Midbrain (tissue), 1 donor: ENCODE measurements at regions not wholly inside any gene's neighbourhood (a gene's known extent, or its start where the extent isn't known, plus 50 kb on each side); places are given as distances from the start of the nearest gene placed in this dataset.

Experiments used
- DNase-seq: peaks from one replicate; lab custom pipeline; 2025; lab: John Stamatoyannopoulos, UW

DNA sequence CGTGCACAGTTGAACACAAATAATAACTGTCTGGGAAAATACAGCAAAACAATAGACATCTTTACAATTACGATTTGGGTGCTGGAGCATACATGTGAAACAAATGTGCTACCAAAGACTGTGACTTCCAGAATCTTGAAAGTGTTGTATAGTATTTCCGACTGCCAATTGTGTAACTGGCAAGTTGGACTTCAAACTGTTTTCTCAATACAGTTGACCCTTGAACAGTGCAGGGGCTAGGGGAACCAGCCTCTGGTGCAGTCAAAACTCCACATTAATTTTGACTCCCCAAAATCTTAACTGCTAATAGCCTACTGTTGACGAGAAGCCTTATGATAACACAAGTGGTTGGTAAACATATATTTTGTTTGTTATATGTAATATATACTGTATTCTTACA is 904.2 kb downstream of the EPHA3 start:
- no peak for DNase-seq

DNA sequence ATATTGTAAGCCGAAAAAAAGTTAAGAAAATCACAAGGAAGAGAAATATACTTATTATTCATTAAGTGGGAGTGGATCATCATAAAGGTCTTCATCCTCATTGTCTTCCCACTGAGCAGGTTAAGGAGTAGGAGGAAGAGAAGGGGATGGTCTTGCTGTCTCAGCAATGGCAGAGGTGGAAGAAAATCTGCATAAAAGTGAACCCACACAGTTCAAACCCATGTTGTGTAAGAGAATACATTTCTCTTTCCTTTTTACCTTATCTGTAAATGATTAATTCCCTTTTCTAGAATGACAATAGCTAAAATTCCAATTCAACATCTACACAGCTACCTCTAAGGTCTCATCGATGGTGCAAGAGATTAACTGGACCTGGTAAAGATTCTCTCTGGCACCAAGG is 904.6 kb downstream of the EPHA3 start:
- DNase-seq, result no peak

DNA sequence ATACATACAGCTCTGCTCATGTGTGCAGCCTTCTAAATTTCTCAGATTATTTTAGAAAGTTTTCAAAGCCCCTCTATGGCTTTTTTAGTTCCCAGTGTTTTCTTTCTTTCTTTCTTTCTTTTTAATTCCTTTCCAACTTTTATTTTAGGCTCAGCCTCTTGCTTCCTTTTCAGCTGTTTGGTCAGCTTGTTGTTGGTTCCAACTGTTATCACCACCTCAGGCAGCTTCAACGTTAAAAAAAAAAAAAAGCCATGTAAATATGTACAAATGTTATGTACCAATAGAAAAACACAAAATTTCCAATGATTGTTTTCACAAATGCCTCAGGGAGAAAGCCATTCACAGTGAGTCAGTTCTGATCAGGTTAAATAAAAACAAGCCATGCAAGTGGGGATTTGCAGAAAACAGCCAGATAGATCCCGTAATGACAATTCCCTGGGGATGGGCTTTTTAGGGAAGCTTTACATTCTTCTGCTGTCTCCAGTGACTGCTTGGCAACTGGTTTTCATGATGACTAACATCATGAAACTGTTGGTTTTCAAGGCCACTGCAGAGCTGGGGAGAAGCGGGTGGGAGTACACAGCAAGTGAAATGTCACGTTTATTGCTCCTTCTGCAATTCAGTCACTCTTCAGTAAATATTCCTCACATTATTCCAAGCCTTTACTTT is 908.4 kb downstream of the EPHA3 start:
- DNase-seq, result no peak

DNA sequence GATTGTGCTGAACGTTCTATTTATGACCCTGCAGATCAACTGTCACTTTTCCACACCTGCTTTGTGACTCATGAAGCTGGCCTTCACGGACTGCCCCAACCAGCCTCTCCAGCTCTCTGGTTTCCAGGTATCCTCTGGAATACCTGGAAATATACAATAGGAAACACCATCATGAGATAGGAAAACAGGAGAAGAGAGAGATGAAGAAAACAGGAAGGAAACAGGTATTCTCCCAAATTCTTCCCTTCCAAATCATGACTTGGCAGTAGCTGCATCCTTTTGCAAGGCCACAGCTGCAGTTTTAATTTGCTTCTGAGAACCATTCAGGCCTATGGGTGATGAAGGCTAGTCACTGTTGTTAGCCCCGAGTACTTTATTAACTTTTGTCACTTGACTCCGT is 909.1 kb downstream of the EPHA3 start:
- no peak for DNase-seq

DNA sequence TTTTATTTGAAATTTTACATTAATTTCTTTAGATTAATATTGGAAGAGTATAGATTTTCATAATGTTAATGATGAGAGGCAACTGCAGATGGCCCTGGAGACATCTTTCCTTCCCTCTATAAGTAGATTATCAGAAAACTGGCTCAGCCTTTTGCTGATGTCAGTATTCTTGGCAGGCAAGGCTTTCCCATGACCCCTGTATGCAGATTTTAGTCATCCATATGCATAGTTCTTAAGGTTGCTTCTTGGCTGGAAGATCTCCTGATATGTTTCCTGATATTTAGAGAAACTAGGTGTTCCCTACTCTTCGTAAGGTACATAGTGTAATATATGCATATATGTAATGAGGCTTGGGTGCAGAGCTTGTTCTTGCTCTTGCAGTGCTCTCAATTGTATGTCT is 911.4 kb downstream of the EPHA3 start:
- no peak for DNase-seq

DNA sequence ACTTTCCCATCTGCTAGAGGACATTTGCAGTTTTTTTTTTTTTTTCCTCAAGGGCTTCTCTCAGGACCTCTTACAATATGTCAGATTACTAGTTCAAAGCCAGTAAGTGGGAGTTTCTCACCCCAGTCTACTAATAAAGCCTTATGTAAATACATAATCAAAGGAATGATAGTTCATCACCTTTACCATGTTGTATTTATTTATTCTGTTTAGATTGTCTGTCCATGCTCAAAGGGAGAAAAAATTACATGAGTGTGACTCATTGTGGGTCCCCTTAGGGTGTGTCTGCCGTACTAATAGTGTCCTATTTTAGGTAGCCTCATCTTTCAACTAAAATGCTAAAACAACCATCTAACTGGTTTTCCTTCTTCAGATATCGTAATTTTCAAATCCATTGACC is 917.6 kb downstream of the EPHA3 start:
- no peak for DNase-seq

DNA sequence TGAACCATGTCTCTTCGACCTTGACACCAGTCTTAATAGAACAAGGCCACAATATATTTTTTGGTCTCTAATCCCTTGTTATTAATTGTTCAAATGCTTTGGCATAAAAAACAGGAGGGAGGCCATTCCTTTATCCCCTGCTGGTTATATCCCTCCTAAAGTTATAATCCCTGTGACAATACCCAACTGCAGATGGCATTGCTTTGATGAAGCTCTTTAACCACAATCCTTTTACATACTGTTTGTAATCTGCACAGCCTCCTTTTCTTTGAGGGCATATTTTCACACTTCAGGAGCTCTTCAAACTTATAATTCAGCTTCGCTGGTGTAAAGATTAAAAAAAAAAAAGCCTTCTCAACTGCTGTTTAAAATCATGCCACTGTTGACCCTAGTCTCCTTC is 919.0 kb downstream of the EPHA3 start:
- DNase-seq, result no peak

DNA sequence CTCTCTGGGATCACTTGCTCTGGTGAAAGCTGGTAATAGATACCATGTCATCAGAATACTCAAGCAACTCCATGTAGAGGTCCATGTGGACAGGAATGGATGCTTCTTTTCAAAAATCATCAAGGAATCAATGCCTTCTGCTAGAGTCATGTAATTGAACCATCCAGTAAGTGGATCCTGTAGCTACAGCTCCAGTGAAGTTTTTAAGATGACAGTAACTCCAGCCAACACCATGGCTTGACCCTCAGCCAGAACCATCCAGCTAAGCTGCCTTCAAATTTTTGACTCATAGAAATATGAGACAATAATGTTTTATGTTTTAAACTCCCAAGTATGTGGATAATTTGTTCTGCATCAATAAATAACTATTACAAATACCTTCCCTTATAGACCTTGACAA is 923.7 kb downstream of the EPHA3 start:
- DNase-seq, result no peak

DNA sequence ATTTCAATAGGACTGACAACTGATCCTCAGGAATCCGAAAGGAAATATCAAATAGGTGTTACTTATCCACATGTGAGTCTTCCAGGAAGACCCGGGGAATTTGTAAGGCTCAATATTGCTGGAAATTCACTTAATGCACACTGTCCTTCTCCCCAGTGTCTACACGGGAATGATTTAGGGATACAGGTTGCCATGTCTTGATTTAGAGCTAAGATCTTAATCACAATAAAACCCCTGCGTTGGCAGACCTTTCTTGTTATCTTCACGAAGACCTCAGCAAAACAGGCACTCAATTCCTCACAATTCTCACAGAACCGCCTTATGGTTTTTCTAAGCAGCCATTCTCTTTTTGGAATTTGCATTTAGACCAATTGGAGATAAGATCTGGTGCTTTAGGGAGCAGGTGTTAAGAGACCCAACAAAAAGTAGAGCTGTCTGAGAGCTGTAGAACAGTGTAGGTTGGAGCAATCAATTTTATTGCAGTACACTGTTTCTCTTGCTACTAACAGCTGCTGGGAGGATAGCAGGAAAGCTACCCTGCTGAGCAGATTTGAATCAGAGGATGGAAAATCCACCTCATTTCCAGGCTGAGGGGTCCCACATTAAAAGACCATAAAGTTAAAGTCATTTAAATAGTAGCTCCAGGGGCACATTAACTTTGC is 925.7 kb downstream of the EPHA3 start:
- DNase-seq, result no peak

DNA sequence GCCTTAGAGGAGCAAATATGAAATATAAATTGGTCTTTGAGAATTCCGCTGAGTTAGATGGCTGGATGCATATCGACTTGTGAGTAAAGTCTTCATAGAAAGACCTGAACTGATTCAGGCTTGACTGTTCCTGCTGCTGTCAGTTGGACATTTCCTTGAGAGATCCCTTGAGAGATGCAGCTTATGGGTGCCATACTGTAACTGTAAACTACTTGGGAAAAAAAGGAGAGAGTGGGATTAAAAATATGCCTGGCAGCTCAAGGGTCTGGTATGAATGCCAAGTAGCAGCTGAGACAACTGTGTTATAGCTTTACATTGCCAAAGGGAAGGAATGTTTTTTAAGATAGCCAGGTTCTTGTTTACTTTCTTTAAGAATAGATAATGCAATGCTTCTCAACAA is 926.6 kb downstream of the EPHA3 start:
- no peak for DNase-seq

DNA sequence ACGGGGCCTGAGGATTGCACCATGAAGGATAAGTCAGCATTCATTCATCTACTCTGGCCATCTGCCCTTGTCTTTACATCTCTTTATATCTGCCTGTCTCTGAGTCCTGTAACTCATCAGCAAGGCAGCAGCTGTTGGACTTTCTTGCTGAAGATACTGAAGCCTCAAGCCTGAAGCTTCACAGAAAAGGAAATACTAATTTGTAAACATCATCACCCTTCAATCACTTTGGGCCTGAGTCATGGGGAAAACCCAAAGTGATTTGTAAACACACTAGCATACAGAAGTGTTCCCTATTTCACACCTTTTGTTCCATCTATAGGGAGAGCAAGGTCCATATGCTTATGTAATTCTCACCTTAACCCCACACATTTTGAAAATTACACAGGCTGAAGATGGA is 928.2 kb downstream of the EPHA3 start:
- no peak for DNase-seq

DNA sequence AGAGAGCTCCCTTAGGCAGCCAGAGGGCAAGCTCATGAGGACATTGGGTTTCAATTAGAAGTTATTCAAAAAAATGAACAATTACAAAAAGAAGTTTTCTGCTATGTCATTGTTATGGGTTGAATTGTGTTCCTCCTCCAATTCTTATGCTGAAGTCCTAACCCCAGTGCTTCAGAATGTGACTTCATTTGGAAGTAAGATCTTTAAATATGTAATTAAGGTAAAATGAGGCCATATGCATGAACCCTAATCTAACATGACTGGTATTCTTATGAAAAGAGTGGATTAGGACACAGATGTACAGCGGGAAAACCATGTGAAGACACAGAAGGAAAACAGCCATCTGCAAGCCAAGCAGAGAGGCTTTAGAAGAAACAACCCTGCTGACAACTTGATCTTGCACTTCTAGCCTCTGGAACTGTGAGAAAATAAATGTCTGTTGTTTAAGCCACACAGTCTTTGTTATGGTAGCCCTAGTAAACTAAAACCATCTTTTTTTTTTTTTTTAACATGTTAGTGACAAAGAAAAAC is 929.6 kb downstream of the EPHA3 start:
- DNase-seq, result no peak

DNA sequence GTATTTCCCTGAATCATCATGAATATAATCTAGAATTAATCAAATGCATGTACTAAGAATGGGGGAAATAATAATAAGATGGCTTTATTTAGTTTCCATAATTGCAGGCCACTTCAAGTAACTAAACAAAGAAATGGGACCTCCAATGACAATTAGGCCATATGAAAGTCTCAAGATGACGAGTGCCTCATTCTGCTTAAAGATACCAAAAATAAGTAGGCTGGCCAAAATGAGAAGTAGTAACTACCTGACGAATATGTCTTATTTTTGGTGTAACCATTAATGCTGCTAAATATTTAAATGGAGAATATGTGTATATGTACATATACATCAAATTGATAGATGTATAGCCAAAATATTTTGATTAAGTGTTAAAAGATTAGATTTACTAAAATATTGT is 932.6 kb downstream of the EPHA3 start:
- no peak for DNase-seq

DNA sequence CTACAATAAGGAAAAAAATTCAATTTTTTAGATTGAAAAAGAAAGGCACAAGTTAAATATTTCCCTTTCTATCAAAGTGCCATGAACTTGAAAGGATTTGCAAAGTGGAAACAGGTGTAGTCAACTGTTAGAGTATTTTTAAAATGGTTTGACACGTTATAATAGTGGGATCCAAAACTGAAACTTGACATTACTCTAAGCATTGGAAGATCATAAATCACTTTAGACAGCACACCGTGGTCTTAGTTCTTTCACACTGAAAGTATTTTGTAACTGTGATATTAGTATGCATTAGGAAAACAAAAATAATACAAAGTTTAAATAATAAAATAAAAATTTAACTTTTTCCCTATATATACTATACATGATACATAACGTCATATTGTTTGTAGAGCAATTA is 933.1 kb downstream of the EPHA3 start:
- no peak for DNase-seq

DNA sequence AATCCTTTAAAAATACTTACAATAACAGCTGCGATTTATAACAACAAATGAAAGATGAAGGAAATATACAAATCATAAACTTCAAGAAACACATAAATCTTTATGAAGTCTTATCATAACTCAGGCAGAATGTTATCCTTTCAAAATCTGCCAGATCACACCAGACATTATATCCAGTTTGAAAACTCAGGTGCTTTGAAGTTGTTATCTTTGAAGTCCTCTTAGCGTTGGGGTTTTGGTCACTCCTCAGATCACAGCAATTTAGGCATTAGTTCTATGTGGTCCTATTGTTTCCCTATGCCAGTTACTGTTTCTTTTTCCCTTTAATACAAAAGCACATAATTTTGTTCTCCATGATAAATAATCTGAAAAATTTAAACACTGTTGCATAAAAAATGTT is 934.6 kb downstream of the EPHA3 start:
- DNase-seq, result no peak

DNA sequence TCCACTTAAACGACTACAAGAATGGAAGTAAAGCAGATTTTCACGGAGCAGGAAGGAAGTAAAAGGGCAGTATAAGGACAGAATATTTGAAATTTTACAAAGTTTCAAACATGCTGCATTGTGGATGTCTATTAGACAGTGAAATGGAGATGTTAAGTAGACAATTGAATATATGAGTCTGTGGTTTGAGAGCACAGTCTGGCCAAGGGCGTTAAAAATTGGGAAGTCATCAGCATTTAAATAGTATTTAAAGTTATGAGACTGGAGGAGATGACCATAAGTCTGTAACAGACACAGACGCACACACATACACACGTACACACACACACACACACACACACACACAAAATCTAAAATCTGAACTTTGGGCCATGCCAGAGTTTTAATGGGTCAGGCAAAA is 935.9 kb downstream of the EPHA3 start:
- DNase-seq, result no peak

DNA sequence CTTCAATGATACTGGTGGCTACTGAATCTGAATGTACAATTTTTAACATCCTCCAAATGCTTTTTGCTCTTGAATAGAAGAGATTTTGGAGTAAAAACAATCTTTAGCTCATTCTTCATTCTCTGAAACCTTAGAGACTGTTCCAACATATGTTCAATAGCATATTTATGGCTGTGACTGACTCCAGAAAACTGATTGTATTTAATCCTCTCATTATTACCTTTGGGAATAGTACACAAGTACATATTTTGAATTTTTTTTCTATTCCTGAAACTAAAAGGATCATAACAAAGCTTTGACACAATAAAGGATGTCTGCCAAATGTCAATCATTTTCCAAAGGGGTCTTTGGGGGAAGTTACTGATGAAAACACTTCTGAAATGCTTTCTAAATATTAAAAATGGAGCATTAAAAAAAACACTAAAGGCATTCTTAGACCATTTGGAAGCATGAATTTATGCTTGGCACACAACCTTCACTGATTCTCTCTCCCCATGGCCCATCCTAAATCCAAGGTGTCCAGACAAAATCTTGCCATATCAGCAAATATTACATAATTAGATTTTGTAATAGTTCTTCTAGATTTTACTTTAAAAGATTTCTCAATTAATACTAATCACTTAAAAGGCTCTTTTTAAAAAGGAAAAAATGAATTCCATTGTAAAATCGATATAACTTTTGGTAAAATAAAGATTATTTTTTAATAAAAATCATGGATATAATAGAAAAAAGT is 936.8 kb downstream of the EPHA3 start:
- no peak for DNase-seq

DNA sequence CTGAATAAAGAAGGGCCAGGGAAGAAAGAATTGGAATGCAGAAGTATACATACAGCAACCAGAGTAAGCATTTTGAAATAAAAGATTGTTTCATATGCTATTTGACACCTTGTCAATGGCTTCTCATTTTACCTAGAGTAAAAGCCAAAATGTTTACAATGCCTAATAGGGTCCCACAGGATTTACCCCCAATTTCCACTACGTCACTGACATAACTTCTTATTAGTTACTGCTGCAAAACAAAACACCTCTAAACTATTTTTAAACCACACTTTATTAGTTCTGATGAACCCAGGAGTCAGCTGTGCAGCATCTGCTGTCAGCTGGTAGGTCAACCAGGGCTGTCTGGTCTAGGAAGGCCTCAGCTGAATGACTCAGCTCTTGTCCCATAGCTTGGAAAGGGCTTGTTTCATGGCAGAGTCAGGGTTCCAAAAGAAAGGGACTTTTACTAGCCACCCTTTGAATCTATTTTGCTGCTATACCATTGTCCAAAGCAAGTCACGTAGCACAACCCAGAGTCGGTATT is 945.1 kb downstream of the EPHA3 start:
- no peak for DNase-seq

DNA sequence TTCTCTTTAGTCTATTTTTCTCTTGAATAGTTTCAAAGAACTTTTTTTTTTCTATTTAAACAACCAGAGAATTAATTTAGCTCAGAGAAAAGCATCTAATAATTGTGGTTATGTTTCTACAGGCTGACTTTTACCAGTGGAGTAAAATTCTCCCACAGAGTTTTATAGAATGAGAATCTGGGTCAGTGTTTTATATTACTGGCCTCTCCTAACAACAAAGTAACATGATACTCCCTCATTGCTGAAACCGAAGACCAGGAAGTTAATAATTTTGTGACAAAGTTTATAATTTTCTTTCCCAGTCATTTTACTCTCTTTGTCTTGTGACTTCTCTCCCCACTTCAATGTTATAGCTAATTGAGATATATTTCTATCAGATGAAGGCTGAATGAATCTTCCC is 946.9 kb downstream of the EPHA3 start:
- DNase-seq, result no peak

DNA sequence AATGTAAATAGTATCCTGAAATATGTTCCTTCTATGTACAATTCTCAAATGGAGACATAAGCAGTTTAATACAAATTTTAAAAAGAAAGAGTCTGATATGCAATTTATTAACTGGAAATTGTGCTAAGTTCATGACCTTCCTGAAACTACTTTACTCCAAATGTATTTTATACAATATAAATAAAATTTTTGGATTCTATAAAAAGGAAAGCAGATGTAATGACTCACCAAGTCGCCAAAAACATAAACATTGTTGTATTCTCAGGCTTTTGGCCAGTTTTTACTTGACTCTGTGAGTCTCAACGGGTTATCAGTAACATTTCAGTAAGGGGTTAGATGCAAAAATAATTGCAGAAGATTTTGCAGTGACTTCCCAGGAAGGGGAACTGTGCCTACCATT is 948.2 kb downstream of the EPHA3 start:
- DNase-seq, result no peak

DNA sequence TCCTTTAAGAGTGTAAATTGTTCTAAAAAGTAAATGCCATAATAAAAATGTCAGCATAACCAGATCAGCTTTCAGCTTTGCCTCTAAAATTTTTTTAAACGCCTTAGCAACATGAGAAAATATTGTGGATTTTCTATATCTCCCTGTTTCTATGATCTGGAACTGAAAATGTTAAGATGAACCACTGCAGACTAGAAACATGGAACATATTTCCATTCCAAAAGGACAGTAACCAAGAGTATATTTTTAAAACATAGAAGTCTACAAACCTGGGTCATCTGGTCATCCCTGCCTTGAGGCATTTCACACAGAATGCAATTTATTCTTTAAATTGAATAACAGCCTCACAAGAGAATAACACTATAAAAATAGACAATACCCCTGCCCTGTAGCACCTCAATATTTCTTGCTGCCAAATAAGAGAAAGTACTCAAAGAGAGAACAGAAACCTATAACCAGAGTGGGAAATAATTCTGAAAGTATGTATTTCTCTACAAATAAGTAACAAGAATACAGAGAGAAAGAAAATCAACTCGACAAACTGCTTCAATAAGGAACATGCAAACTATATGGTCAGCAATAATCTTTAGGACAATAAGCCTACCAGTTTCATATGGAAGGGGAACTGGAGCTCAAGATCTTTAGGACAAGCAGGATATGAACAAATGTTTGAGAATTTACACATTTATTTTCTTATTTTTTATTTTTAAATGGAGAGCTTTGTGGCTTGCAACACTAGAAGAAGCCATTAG is 949.0 kb downstream of the EPHA3 start:
- DNase-seq, result no peak

DNA sequence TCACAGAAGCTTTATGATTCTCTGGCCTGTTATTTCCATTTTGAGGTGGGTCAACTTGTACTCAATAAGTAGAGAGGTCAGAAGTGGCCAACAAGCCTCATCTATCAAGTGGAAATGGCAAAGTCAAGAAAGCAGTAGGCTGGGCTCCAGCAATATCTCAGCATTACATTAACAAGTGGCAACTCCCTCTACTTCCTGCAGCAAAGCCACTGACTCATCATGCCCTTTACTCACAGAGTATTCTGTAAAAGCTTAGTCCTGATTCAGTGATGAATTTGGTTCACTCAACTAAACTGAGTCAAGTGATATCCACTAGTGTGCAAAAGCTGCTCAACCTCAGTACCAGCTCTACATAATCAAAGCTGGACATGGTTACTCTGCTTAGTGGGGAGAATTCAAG is 954.6 kb downstream of the EPHA3 start:
- DNase-seq, result no peak
